Calu3 (cell line): ENCODE measurements at regions not wholly inside any gene's neighbourhood (a gene's known extent, or its start where the extent isn't known, plus 50 kb on each side); places are given as distances from the start of the nearest gene placed in this dataset.

ENCODE experiments used
- BruUV-seq: library from RNA; stranded (reverse); fragments of 400-500 nt; replicated peaks from 2 replicates; lab custom pipeline; 2021; lab: Mats Ljungman, UMichigan
- CTCF ChIA-PET: fragments of 300-600 bp; sonication (Branson Sonifier 250); formaldehyde crosslinking; loops from one replicate; lab custom pipeline; 2022; ENCODE audit warnings: antibody characterized with exemption; lab: Charles Lee
- DNase-seq: peaks from one replicate; pipeline ENCODE4 v3.0.0; 2022
- H3K27ac Mint-ChIP-seq: one replicate; pipeline ENCODE4 v1.8.0; 2022; ENCODE audit warnings: mixed read lengths; ENCODE audit not compliant: unreplicated experiment
- H3K27me3 Mint-ChIP-seq: one replicate; pipeline ENCODE4 v1.8.0; 2022; ENCODE audit warnings: mixed read lengths; ENCODE audit not compliant: unreplicated experiment
- H3K36me3 Mint-ChIP-seq: one replicate; pipeline ENCODE4 v1.8.0; 2022; ENCODE audit warnings: mild to moderate bottlenecking, moderate library complexity, mixed read lengths; ENCODE audit not compliant: insufficient read depth, unreplicated experiment
- H3K4me1 Mint-ChIP-seq: one replicate; pipeline ENCODE4 v1.8.0; 2022; ENCODE audit warnings: mild to moderate bottlenecking, low read depth, mixed read lengths; ENCODE audit not compliant: unreplicated experiment
- H3K4me3 Mint-ChIP-seq: one replicate; pipeline ENCODE4 v1.8.0; 2022; ENCODE audit warnings: mild to moderate bottlenecking, low read depth, moderate library complexity, mixed read lengths; ENCODE audit not compliant: unreplicated experiment
- H3K9me3 Mint-ChIP-seq: one replicate; pipeline ENCODE4 v1.8.0; 2022; ENCODE audit warnings: low read depth, mixed read lengths; ENCODE audit not compliant: unreplicated experiment
- CTCF ChIP-seq: fragments of 200-600 bp; IDR thresholded peaks from one replicate; pipeline ENCODE4 v1.8.0; 2022; ENCODE audit warnings: antibody characterized with exemption; ENCODE audit not compliant: unreplicated experiment
- intact Hi-C: fragments of 100-400 bp; cut with micrococcal nuclease; formaldehyde crosslinking; loops from one replicate; pipeline ENCODE4 v1.10.0; 2022; ENCODE audit not compliant: unreplicated experiment

- CTCF ChIA-PET, result no interaction called here
- DNase-seq, result no peak
- intact Hi-C loops, result no loop called here
- Mint-ChIP-seq H3K4me1 (no peaks in the 10 kb centered on the region), H3K27ac (no peak overlapping the region), H3K36me3 (no peaks in the 10 kb centered on the region), H3K27me3 (no peaks in the 10 kb centered on the region), H3K4me3 (no peak overlapping the region), H3K9me3 (peaks cover 16% of the 10 kb centered on the region)
- no TSS peak for BruUV-seq
- TF ChIP-seq CTCF, result no peak
These were observed 110.8 kb downstream of the NR4A2 start for GRCh38 chr2:156221703-156222102.

- H3K4me1 Mint-ChIP-seq, result no peaks in the 10 kb centered on the region
- no peak overlapping the region for H3K4me3 Mint-ChIP-seq
- intact Hi-C loops, result no loop called here
- no peaks in the 10 kb centered on the region for H3K27me3 Mint-ChIP-seq
- H3K9me3 Mint-ChIP-seq, result peaks cover 16% of the 10 kb centered on the region
- no peaks in the 10 kb centered on the region for H3K36me3 Mint-ChIP-seq
- TF ChIP-seq CTCF, result no peak
- CTCF ChIA-PET, result no interaction called here
- H3K27ac Mint-ChIP-seq, result no peak overlapping the region
- DNase-seq, result no peak
- no TSS peak for BruUV-seq
These were observed 112.9 kb downstream of the NR4A2 start for GRCh38 chr2:156219491-156220100.

GRCh38 chr2:156215656-156216055 is 116.9 kb downstream of the NR4A2 start:
- Mint-ChIP-seq H3K36me3 (no peaks in the 10 kb centered on the region), H3K9me3 (peaks cover 2% of the 10 kb centered on the region), H3K27me3 (no peaks in the 10 kb centered on the region), H3K4me3 (no peak overlapping the region), H3K27ac (no peak overlapping the region), H3K4me1 (no peaks in the 10 kb centered on the region)
- CTCF ChIA-PET, result interaction anchor here (0.6 kb wide), 1 partner anchor 674 kb away, joined by 4 read pairs; no protein-coding TSS in a partner anchor
- TF ChIP-seq CTCF, result no peak
- DNase-seq, result no peak
- intact Hi-C loops, result no loop called here
- no TSS peak for BruUV-seq

GRCh38 chr2:156211318-156211717 is 121.2 kb downstream of the NR4A2 start:
- DNase-seq, result no peak
- H3K27me3 Mint-ChIP-seq, result no peaks in the 10 kb centered on the region
- CTCF ChIA-PET, result no interaction called here
- H3K4me3 Mint-ChIP-seq, result no peak overlapping the region
- no TSS peak for BruUV-seq
- H3K36me3 Mint-ChIP-seq, result no peaks in the 10 kb centered on the region
- H3K27ac Mint-ChIP-seq, result no peak overlapping the region
- intact Hi-C loops, result no loop called here
- no peaks in the 10 kb centered on the region for H3K4me1 Mint-ChIP-seq
- peaks cover 2% of the 10 kb centered on the region for H3K9me3 Mint-ChIP-seq
- no peak for TF ChIP-seq CTCF
